ENCODE measurements at regions not wholly inside any gene's neighbourhood (a gene's known extent, or its start where the extent isn't known, plus 50 kb on each side); places are given as distances from the start of the nearest gene placed in this dataset.
A peak's percentile ranks its signal among the peaks of the same experiment; 100 is the strongest.

DNA sequence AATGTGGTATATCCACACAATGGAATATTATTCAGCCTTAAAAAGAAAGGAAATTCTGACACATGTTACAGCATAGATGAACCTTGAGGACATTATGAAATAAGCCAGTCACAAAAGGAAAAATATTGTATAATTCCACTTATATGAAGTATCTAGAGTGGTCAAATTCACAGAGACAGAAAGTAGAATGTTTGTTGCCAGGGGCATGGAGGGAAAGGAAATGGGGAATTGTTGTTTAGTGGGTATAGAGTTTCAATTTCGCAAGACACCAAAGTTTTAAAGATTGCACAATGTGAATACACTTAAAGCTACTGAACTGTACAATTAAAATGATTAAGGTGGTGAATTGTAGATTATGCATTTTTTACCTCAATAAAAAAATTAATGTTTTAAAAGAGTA is 92.9 kb downstream of the TXNL1 start:
- DNase-seq, result no peak

DNA sequence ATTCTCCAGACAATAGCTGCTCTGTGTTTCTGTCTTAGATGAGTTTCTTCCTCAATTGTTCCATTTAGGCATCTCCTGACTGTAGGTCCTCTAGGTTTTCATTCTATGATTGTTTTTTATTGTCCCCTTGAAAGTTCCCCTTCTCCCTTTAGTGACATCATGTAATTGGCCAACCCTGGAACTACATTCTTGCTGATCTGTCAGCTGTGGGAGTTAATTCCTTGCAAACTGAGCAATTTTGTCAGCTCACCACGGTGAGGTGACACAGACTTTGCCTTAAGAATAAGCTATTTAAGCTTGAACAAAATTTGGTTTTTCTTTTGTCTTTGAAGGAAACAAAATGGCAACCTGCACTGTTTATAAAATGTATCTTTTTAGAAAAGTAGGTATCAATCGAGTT is 95.9 kb downstream of the TXNL1 start:
- no peak for DNase-seq

DNA sequence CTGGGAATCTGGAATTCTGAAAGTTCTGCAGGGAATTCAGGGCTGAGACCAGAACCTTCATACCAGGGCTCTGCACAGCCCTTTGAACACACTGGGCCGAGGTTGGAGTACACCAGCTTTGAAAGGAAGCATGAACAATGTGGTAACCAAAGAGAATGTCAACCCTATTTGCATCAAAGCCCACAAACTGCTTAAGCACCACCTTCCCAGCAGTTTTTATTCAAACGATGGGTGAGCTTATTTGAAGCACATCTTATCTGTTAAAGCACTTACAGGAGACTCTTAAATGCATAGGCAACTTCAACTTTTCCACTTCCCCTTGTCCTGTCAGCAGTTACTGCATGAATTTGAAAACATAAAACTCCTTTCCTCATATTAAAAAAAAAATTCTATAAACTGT is 96.6 kb downstream of the TXNL1 start:
- no peak for DNase-seq

- no peak for DNase-seq
Measured at GRCh38 chr18:56541340-56541739, 97.1 kb downstream of the TXNL1 start.

GRCh38 chr18:56538746-56539145 is 99.6 kb downstream of the TXNL1 start:
- DNase-seq, result no peak

GRCh38 chr18:56532176-56532840 is 106.1 kb downstream of the TXNL1 start:
- peak; percentile 5 for DNase-seq

GRCh38 chr18:56522816-56523215 is 115.6 kb downstream of the TXNL1 start:
- no peak for DNase-seq

- no peak for DNase-seq
Measured at GRCh38 chr18:56521263-56521662, 117.1 kb downstream of the TXNL1 start.

DNA sequence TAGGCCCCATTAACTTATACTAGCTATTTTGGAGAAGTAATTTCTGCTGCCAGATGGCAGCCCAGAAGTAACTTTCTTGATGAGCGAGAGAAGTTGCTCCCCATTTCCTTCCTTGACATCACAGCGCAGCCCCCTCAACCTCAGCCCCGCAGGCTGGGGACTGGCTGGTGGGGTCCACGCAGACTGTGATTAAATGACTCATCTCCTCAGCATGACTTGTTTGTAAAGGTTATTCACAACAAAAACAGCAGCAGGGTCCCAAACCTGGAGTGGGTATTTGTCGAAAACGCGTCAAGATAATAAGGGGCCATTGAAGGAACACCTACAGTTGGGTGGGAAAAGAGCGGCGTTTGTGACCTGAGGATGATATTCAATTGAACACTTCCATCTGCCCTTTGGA is 120.6 kb downstream of the TXNL1 start:
- DNase-seq, result no peak

GRCh38 chr18:56517196-56517595 is 121.2 kb downstream of the TXNL1 start:
- DNase-seq, result peak; percentile 8

GRCh38 chr18:56516789-56517188 is 121.6 kb downstream of the TXNL1 start:
- DNase-seq, result peak; percentile 26

- DNase-seq, result no peak
Measured at GRCh38 chr18:56515522-56515921, 122.9 kb downstream of the TXNL1 start.

GRCh38 chr18:56511996-56512395 is 126.4 kb downstream of the TXNL1 start:
- DNase-seq, result no peak

DNA sequence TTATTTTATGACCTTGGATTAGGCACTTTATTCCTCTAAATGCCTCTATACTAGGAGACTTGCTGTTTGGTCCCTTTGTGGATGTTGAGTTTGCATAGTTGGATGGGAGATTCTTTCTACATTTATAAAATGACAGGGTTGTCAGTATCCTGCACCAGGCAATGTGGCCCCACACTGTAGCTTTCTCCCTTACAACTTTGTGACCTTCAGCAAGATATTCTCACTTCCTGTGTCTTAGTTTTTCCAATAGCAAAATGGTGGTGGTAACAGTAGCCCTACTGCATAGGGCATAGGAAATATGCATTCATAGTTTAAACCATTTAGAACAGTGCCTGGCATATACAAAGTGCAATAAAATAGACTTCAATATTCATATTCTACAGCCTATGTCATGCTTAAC is 128.3 kb downstream of the TXNL1 start:
- no peak for DNase-seq

DNA sequence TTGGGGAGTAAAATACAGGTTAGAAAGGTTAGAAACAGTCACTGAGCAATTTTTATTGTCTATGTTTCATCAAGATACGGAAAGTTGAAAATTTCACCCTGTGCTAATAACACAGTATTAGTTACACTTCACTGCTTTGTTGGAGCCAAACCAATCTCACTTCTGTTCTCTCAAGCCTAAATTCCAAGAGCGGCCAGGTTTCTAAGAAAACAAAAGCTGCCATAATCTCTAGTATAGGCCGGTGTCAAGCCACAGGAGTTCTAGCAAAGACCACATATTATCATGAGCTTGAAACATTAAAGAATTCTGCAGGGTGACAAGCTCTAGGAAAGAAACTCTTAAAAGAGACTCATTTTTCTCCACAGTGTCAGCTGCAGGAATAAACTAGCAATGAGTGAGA is 128.7 kb downstream of the TXNL1 start:
- DNase-seq, result no peak

DNA sequence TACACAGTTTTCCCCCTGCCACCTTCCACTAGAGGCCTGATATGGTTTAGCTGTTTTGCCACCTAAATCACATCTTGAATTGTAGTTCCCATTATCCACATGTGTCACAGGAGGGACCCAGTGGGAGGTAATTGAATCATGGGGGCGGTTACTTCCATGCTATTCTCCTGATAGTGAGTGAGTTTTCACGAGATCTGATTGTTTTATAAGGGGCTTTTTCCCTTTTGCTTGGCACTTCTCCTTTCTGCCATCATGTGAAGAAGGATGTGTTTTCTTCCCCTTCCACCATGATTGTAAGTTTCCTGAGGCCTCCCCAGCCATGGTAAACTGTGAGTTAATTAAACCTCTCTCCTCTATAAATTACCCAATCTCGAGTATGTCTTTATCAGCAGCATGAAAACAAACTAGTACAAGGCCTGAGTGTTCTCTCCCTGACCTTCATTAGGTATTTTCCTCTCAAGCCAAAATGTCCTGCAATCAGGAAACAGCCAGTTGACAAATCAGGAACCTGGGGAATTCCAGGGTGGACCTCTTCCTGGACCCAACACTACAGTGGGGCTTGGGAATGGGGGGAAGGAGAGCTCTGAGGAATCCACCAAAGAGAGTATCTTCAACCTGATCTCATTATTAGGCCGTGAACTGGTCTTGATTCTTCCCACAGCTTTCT is 129.9 kb downstream of the TXNL1 start:
- DNase-seq, result no peak

DNA sequence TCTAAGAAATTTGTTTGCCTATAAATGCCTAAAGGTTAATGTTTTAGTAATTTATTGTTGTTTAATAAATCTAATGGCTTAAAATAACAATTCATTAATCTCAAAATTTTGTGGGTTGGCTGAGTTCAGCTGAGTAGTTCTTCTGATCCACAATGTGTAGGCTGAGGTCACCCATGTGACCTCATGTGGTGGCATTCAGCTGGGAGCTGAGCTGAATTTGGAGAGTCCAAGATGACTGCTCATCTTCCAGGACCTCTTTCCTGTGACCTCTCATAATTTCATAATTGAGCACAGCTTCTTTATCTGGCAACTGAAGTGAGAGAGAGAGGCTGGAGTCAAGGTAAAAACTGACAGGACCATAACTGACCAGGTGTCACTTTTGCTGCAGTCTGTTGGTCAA is 132.4 kb downstream of the TXNL1 start:
- DNase-seq, result no peak

DNA sequence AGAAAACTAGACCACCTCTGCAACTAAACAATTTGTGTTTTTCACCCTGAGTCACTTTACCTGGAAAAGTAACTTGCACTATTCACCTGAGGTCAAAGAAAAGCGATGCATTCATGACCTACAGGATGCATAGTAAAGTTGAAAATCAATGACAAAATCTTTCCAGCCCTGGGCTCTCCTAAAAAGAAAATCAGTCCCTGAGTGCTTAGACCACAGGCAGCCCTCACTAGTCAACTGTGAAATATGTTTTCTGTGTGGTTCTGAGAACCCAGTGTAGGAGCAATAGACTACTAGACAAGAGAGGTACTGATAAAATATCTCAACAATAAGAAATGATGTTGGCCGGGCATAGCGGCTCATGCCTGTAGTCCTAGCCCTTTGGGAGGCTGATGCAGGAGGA is 133.1 kb downstream of the TXNL1 start:
- DNase-seq, result no peak

DNA sequence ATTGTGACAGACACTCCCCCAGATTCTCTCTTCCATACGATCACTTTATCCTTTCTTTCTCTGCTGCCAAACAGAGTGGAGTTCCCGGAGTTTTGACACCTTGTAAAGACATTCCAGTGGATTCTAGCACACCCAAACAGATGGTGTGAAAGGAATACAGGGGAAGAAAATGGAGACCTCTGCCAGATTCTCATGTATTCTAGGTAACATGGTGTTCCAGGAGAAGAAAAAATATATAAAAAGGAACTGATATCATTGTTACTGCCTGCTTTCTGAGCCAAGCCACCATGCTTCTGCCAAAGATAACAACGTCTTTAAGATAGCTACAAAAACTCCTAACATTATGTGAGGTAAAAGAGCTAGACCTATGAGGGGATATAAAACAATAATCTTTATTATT is 136.5 kb downstream of the TXNL1 start:
- no peak for DNase-seq

GRCh38 chr18:56495884-56496283 is 142.5 kb downstream of the TXNL1 start:
- no peak for DNase-seq

- no peak for DNase-seq
Measured at GRCh38 chr18:56493531-56493930, 144.9 kb downstream of the TXNL1 start.

- DNase-seq, result no peak
Measured at GRCh38 chr18:56492136-56492535, 146.3 kb downstream of the TXNL1 start.

DNA sequence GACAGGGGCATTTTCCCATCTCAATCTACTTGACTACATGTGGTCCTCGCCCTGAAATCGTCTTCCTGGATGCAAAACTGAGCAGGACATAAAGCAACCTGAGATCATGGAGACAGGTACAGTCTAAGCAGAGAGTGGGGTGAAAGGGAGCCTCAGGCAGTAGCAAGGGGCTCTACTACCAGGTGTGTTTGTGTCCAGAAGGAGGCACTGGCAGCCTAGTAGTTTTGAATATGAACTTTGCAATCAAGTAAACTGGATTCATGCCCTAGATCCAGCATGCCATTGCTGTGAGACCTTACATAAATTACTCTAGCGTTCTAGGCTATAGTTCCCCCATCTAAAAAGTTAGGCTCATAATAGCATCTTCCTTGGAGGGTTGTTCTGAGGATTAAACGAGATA is 147.4 kb downstream of the TXNL1 start:
- no peak for DNase-seq

- no peak for DNase-seq
Measured at GRCh38 chr18:56489893-56490292, 148.5 kb downstream of the TXNL1 start.

- DNase-seq, result no peak
Measured at GRCh38 chr18:56488739-56489138, 149.7 kb downstream of the TXNL1 start.

Data from NCI-H226 (cell line).